ENCODE measurements at regions not wholly inside any gene's neighbourhood (a gene's known extent, or its start where the extent isn't known, plus 50 kb on each side); places are given as distances from the start of the nearest gene placed in this dataset.

DNA sequence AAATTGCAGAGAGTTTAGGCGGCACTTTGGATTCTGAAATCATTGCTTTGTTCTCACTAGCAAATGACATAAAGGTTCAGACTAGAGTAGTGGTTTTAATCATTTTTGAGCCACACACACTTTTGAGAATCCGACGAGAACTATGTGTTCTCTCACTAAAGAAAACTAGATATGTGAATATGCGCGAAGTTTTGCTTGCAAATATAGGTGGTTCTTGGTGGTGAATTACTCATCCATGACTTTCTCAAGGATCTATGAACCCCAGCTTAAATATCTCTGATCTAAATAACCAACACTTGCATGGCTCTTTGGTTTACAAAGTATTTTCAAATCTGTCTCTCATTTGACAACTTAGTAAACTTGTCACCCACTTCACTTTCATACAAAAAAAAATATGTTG, 54.8 kb downstream of the NOG start:
- DNase-seq = no peak

DNA sequence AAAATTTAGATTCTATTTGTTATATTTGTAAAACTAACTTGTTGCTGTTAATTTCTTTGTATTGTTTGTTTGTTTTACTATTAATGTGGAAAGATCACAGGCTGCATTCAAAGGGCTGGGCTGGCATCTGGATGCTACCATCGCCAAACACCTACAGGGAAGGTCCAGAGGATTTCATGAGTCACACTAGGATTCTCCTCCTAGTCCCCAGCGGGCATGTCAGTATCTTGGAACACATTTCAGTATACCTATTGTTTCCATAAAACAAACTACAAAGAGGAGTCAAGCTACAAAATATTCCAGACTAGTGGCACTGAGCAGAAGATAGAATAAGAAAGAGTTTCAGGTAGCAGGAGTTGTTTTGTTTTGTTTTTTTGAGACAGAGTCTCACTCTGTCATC, 55.3 kb downstream of the NOG start:
- DNase-seq = no peak

DNA sequence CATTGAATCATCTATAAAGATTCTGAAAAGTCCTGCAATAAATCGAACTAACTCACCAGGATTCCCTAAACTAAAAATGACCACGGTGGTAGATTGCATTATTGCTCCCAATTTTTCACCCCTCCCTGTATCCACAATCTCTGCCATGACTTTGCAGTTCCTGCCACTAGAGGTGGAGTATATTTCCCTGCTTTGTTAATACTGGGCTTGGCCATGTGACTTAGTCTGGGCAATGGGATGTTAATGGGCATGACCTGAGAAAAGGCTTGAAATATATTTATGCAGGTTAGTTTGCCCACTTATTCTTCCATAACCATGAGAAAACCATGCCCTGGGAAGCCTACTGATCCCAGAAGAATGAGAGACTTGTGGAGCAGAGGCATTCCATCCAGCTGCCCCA, 59.1 kb downstream of the NOG start:
- DNase-seq = no peak

GRCh38 chr17:56653877-56654276, 60.4 kb downstream of the NOG start:
- peak; percentile 58 for DNase-seq

- DNase-seq = no peak
Measured at GRCh38 chr17:56656701-56657327, 63.3 kb downstream of the NOG start.

DNA sequence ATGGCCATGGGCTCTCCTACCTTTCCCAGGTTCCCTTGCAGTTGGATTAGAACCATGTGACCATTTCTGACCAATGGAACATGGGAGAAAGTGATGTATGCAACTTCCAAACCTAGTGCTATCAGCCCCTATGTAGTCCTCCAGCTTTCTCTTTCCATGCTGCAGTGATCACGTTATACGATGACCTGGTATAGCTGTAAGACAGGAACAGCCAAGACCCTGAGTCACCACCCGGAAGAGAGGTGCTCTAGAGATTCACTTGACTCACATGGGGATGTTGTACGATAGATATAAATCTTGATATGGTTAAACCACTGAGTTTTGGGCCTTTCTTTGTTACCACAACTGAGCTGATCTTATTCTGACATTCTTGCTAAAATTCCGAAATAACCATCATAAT, 65.1 kb downstream of the NOG start:
- DNase-seq = no peak

DNA sequence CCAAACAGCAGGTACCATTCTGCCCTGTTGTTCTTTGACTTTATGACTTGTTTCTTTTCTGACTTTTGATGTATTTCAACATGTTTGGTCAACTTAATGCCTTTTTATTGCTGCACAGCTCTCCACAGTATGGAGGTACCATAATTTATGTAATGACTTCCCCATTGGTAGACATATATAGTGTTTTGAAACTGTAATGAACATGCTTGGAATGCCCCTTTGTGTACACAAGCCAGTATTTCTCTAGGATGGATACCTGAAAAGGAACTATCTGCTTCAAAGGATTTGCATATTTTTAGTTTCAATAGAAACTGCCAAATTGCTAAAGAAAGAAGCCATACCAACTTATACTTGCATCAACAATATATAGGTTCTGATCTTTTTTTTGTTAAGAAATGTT, 66.1 kb downstream of the NOG start:
- no peak for DNase-seq

GRCh38 chr17:56661906-56662305, 68.4 kb downstream of the NOG start:
- no peak for DNase-seq

DNA sequence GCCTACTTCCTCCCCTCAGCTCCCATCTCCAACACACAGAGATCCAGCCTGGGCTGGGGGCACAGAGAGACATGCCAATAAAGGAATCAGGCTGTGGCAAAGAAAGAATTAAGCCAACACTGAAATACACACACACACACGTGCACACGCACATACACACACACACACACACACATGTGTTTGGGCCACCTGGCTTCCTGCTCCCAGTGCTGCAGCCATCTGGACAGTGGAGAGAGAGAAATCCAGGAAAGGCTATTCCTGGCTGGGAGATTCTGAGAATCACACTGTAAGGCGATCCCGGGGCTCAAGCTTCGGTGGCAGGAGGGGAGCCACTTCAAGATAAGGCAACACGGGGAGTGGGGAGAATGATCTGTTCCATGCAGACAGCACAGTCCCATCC, 72.4 kb downstream of the NOG start:
- no peak for DNase-seq

DNA sequence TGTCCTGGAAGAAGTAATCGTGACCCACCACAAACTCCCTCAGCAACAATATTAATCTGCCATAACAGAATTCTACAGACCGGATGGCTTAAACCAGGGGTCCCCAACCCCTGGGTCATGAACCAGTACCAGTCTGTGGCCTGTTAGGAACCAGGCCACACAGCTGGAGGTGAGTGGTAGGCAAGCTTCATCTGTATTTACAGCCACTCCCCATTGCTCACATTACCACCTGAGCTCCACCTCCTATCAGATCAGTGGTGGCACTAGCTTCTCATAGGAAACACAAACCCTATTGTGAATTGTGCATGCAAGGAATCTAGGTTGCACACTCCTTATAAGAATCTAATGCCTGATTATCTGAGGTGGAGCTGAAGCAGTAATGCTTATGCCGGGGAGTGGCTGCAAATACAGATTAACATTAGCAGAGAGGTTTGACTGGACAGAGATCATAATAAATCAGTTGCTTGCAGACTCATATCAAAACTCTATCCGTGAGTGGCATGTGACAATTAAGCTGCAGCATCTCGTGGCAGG, 74.5 kb downstream of the NOG start:
- DNase-seq = no peak

- no peak for DNase-seq
Measured at GRCh38 chr17:56672195-56672594, 78.7 kb downstream of the NOG start.

DNA sequence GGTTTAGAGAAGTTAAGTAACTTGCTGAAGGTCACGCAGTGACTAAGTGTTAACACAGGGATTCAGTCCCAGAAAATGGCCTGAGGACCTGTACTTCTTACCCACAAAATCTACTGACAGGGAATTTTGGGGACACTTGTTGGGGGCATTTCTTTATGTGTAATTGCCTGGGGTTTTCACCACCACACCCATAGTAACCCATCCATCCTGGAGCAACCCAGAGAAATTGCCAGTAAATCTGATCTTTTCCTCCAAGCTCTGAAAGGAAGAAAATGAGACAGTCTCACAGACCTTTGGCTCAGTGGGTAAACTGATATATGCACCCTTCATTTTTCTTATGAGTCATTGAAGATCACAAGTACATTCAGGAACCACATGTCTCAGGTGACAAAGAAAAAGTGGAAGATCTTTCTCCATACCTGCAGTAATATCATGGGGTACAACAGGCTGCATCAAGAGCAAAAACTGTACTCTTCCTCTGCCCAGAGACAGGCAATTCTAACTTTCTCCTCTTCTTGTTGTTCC, 81.0 kb downstream of the NOG start:
- DNase-seq = no peak

- no peak for DNase-seq
Measured at GRCh38 chr17:56675876-56676660, 82.6 kb downstream of the NOG start.

DNA sequence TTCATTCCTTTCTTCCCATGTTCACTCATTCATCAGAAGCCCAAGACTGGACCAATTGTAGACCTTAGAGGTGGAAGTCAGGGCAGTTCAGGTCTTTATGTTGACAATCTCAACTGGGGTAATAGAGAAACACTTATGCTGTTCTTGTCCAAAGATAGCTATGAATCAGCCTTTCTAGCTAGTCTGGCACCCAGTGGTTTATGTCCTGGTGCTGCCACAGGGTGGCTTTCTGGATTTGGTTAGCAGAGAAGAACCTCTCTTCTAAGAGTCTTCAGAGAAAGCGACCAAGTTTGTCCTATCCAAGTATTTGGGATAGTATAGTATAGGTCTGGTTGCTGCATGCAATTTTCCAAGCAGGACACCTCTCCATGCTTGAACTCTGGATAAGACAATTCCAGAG, 83.3 kb downstream of the NOG start:
- no peak for DNase-seq

- DNase-seq = no peak
Measured at GRCh38 chr17:56678249-56679114, 85.0 kb downstream of the NOG start.

DNA sequence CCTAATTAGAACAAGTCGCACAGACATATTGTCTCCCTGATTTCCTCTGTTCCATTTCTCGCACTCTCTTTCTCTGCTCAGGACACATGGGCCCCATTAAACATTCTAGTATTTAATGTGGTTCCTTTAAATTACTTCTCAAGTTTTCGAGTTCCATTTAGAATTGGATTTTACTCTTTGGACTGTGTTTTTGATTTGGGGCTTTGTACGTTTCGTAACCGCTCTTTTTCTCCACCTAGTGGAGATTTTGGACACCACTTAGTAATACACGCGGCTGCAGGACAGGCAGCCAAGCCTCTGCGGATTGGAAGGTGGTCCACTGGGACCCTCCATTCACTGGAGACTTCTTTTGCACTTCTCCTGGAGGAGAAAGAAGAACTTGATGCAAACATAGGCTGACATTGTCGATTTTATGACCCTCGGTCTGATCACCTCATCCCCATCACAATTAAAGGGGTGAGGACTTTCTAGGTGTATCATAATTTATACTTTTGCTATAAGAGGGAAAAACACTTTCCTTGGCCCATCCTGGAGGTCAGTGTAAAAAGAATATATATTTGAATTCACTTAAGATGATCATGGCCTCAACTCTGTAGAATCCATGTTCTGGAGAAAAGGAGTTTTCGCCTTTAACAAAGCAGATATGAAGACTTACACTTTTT, 85.7 kb downstream of the NOG start:
- DNase-seq = no peak

DNA sequence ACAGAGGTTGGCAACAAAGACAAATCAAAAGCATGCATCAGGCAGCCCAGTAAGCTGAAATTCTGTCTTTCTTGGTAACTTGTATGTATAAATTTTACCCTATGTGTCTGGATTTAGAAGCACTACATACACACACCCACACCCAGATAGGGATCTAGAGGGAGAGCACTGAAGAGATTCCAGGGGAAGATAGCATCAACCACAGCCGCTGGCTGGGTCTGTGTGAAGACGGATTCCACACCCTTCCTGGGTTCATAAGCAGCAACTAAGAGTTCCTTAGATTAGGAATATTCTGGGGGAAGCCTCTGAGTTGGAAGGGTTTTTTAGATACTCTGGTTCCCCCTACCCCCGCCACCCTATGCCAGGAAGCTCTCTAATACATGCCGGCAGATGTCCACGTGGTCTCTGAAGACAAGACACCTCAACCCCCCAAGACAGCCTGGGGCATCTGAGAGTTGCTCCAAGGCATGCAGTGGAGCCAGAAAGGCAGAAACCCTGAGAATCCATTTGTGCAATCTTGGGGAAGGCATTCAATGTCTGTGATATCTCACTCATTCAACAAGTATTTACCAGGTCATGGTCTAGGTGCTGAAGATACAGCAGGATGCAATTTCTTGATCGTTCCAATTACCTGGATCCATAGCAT, 86.4 kb downstream of the NOG start:
- DNase-seq = no peak

DNA sequence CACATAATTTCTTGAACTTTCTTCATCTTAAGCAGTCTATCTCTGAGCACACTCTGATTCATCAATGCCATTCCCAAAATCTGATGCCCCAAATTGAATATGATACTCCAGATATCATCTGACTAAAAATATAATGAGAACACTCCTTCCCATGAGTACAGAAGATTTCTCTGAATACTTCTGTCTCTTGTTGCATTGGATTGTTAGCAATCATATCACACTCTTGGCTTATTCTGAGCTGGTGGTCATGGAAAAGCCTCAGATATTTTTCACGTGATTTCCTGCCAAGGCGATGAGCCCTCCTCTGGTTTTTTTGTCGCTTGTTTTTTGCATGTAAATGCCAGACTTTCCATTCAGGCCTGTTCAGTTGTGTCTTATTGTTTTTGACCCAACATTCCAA, 87.2 kb downstream of the NOG start:
- DNase-seq = no peak

GRCh38 chr17:56681561-56682266, 88.2 kb downstream of the NOG start:
- DNase-seq = no peak

DNA sequence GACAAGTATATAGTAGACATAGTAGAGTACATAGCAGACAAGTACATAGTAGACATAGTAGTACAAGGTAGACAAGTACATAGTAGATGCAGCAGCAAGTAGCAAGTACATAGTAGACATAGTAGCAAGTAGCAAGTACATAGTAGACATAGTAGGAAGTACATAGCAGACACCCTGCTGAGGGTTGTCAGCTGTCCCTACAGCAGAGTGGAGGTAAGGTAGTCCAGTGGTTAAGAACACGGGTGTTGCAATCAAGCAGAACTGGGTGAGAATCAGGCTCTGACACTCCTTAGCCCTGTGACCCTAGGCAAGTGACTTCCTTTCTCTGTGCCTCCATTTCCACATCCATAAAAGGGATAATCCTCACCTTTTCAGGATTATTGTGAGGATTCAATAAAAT, 94.7 kb downstream of the NOG start:
- DNase-seq = no peak
